Activated naive CD4-positive, alpha-beta T cell treated with Interleukin-2 at 50 U/mL for 16 hours (primary cell): ENCODE measurements at regions not wholly inside any gene's neighbourhood (a gene's known extent, or its start where the extent isn't known, plus 50 kb on each side); places are given as distances from the start of the nearest gene placed in this dataset.

Experiments used
- DNase-seq: peaks from one replicate; pipeline ENCODE4 v3.0.0-alpha.2; 2020

- DNase-seq, result no peak
These were observed 169.6 kb upstream of the DCBLD2 start for GRCh38 chr3:99071096-99071495.

GRCh38 chr3:99069973-99070372 is 168.5 kb upstream of the DCBLD2 start:
- DNase-seq, result no peak

- no peak for DNase-seq
These were observed 165.4 kb upstream of the DCBLD2 start for GRCh38 chr3:99066863-99067262.

- no peak for DNase-seq
These were observed 147.7 kb upstream of the DCBLD2 start for GRCh38 chr3:99049164-99049563.

- DNase-seq, result no peak
These were observed 140.3 kb upstream of the DCBLD2 start for GRCh38 chr3:99041747-99042146.

GRCh38 chr3:99031778-99032177 is 130.3 kb upstream of the DCBLD2 start:
- no peak for DNase-seq

GRCh38 chr3:99023590-99024192 is 122.2 kb upstream of the DCBLD2 start:
- DNase-seq, result no peak

- no peak for DNase-seq
These were observed 120.0 kb upstream of the DCBLD2 start for GRCh38 chr3:99021466-99021865.

- no peak for DNase-seq
These were observed 115.0 kb upstream of the DCBLD2 start for GRCh38 chr3:99016452-99016851.

GRCh38 chr3:99013777-99014315 is 112.4 kb upstream of the DCBLD2 start:
- DNase-seq, result no peak

- DNase-seq, result no peak
These were observed 111.6 kb upstream of the DCBLD2 start for GRCh38 chr3:99013077-99013476.

- DNase-seq, result no peak
These were observed 110.6 kb upstream of the DCBLD2 start for GRCh38 chr3:99012051-99012450.

- no peak for DNase-seq
These were observed 108.4 kb upstream of the DCBLD2 start for GRCh38 chr3:99009851-99010250.

GRCh38 chr3:99006686-99007085 is 105.2 kb upstream of the DCBLD2 start:
- DNase-seq, result no peak

- DNase-seq, result no peak
These were observed 98.2 kb upstream of the DCBLD2 start for GRCh38 chr3:98999675-99000074.

GRCh38 chr3:98994128-98994762 is 92.8 kb upstream of the DCBLD2 start:
- no peak for DNase-seq

GRCh38 chr3:98991393-98991792 is 89.9 kb upstream of the DCBLD2 start:
- DNase-seq, result no peak

- DNase-seq, result no peak
These were observed 89.2 kb upstream of the DCBLD2 start for GRCh38 chr3:98990657-98991056.

- no peak for DNase-seq
These were observed 84.6 kb upstream of the DCBLD2 start for GRCh38 chr3:98986073-98986472.

GRCh38 chr3:98985431-98985830 is 83.9 kb upstream of the DCBLD2 start:
- DNase-seq, result no peak

- DNase-seq, result no peak
These were observed 82.5 kb upstream of the DCBLD2 start for GRCh38 chr3:98984024-98984423.

GRCh38 chr3:98982351-98982750 is 80.9 kb upstream of the DCBLD2 start:
- DNase-seq, result no peak

GRCh38 chr3:98980915-98981596 is 79.6 kb upstream of the DCBLD2 start:
- no peak for DNase-seq

- DNase-seq, result no peak
These were observed 77.8 kb upstream of the DCBLD2 start for GRCh38 chr3:98979296-98979695.
